GM18508 (cell line): ENCODE measurements at regions not wholly inside any gene's neighbourhood (a gene's known extent, or its start where the extent isn't known, plus 50 kb on each side); places are given as distances from the start of the nearest gene placed in this dataset.

Experiments used
- ATAC-seq: cut with Tn5 transposase; IDR thresholded peaks from one replicate; pipeline ENCODE4 v1.9.1; 2021; ENCODE audit warnings: moderate number of reproducible peaks; ENCODE audit not compliant: insufficient read depth, unreplicated experiment

- ATAC-seq: no peak
These were observed 118.6 kb upstream of the ATP8B1 start for GRCh38 chr18:57921708-57922107.

- no peak for ATAC-seq
These were observed 116.9 kb upstream of the ATP8B1 start for GRCh38 chr18:57920036-57920435.

- no peak for ATAC-seq
These were observed 115.5 kb upstream of the ATP8B1 start for GRCh38 chr18:57918601-57919000.

- no peak for ATAC-seq
These were observed 113.6 kb upstream of the ATP8B1 start for GRCh38 chr18:57916684-57917083.

GRCh38 chr18:57915865-57916582, 112.9 kb upstream of the ATP8B1 start:
- ATAC-seq: no peak

GRCh38 chr18:57915248-57915647, 112.1 kb upstream of the ATP8B1 start:
- no peak for ATAC-seq

- ATAC-seq: no peak
These were observed 110.6 kb upstream of the ATP8B1 start for GRCh38 chr18:57913686-57914085.

GRCh38 chr18:57910817-57911216, 107.7 kb upstream of the ATP8B1 start:
- no peak for ATAC-seq

- no peak for ATAC-seq
These were observed 107.0 kb upstream of the ATP8B1 start for GRCh38 chr18:57910134-57910533.

GRCh38 chr18:57909620-57910019, 106.5 kb upstream of the ATP8B1 start:
- ATAC-seq: no peak

GRCh38 chr18:57908092-57908491, 105.0 kb upstream of the ATP8B1 start:
- ATAC-seq: no peak

GRCh38 chr18:57907550-57907949, 104.4 kb upstream of the ATP8B1 start:
- ATAC-seq: no peak

- ATAC-seq: no peak
These were observed 103.7 kb upstream of the ATP8B1 start for GRCh38 chr18:57906852-57907251.

GRCh38 chr18:57904535-57904934, 101.4 kb upstream of the ATP8B1 start:
- no peak for ATAC-seq

GRCh38 chr18:57902721-57903120, 99.6 kb upstream of the ATP8B1 start:
- no peak for ATAC-seq

GRCh38 chr18:57901825-57902589, 98.9 kb upstream of the ATP8B1 start:
- ATAC-seq: no peak

GRCh38 chr18:57900906-57901435, 97.9 kb upstream of the ATP8B1 start:
- ATAC-seq: no peak

GRCh38 chr18:57898506-57899124, 95.5 kb upstream of the ATP8B1 start:
- ATAC-seq: no peak

GRCh38 chr18:57895182-57895581, 92.1 kb upstream of the ATP8B1 start:
- no peak for ATAC-seq

- ATAC-seq: no peak
These were observed 88.7 kb upstream of the ATP8B1 start for GRCh38 chr18:57891707-57892391.

- ATAC-seq: no peak
These were observed 87.2 kb upstream of the ATP8B1 start for GRCh38 chr18:57890266-57890665.
